ENCODE measurements at regions not wholly inside any gene's neighbourhood (a gene's known extent, or its start where the extent isn't known, plus 50 kb on each side); places are given as distances from the start of the nearest gene placed in this dataset.

DNA sequence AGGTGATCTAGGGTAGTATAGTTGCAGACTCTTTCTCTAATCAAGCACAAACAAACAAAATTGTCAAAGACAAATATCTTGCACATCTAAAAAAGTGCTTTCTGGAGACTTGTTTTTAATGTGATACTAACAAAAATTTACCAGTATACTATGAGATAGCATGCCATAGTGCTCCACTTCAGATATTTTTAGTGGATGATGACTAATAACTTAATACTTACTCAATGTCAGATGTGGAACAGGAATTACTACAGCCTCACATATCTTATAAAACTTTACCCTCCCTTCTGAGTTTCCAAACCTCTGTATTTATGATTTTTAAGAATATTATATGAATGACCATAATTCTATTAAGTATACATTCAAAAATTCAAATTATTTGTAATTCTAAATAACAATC, 1162.0 kb upstream of the SLC39A10 start:
- CTCF ChIA-PET = no interaction called here
- no peak overlapping the region for H3K4me3 ChIP-seq (ENCODE audit: low read depth, low read length)
- no peaks in the 10 kb centered on the region for H3K36me3 ChIP-seq (ENCODE audit: control insufficient read depth, insufficient read depth, low read length)
- TF ChIP-seq, protein P1, sequence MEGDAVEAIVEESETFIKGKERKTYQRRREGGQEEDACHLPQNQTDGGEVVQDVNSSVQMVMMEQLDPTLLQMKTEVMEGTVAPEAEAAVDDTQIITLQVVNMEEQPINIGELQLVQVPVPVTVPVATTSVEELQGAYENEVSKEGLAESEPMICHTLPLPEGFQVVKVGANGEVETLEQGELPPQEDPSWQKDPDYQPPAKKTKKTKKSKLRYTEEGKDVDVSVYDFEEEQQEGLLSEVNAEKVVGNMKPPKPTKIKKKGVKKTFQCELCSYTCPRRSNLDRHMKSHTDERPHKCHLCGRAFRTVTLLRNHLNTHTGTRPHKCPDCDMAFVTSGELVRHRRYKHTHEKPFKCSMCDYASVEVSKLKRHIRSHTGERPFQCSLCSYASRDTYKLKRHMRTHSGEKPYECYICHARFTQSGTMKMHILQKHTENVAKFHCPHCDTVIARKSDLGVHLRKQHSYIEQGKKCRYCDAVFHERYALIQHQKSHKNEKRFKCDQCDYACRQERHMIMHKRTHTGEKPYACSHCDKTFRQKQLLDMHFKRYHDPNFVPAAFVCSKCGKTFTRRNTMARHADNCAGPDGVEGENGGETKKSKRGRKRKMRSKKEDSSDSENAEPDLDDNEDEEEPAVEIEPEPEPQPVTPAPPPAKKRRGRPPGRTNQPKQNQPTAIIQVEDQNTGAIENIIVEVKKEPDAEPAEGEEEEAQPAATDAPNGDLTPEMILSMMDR (IDR thresholded peaks at IDR 0.05; ENCODE audit: insufficient read depth in 1 of 2, low read depth in 1 of 2, low read length in 1 of 2, severe bottlenecking in 1 of 2, unreplicated experiment in 1 of 2) = no peak
- H3K27me3 Mint-ChIP-seq (ENCODE audit: insufficient read depth, unreplicated experiment) = no peaks in the 10 kb centered on the region
- H3K4me1 Mint-ChIP-seq (ENCODE audit: low read depth, unreplicated experiment) = no peaks in the 10 kb centered on the region
- BruUV-seq (replicated peaks) = no TSS peak
- POLR2A ChIA-PET = no interaction called here
- H3K36me3 Mint-ChIP-seq (ENCODE audit: insufficient read depth, unreplicated experiment) = no peaks in the 10 kb centered on the region
- no peaks in the 10 kb centered on the region for H3K27me3 ChIP-seq (replicated peaks; ENCODE audit: control insufficient read depth, insufficient read depth, low read length)
- H3K4me3 Mint-ChIP-seq (ENCODE audit: unreplicated experiment) = no peak overlapping the region
- H3K9me3 Mint-ChIP-seq (ENCODE audit: unreplicated experiment) = no peaks in the 10 kb centered on the region
- no peaks in the 10 kb centered on the region for H3K4me1 ChIP-seq
- no peak for DNase-seq
- H3K27ac Mint-ChIP-seq (ENCODE audit: unreplicated experiment) = no peak overlapping the region
- H3K9me3 ChIP-seq = no peaks in the 10 kb centered on the region
- intact Hi-C loops (cut with micrococcal nuclease; ENCODE audit: unreplicated experiment) = no loop called here

DNA sequence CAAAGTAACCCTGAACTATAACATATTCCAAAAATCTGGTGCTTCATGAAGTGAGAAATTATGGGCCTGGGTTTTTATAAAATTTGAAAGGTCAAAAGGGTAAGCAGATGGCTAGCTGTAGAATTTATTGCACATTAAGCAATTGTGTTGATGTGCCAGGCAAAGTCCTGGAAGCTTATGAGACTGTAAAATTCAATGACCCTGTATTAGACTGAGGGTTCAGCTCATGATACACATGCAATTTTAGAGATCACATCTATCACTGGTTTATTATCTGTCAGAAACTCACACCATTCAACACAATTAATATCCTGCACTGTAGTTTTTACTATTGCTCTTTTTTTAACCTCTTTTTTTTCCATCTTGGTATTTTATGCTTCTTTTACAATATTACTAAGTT, 1162.6 kb upstream of the SLC39A10 start:
- H3K9me3 Mint-ChIP-seq (ENCODE audit: unreplicated experiment) = no peaks in the 10 kb centered on the region
- CTCF ChIA-PET = no interaction called here
- no peak overlapping the region for H3K27ac Mint-ChIP-seq (ENCODE audit: unreplicated experiment)

DNA sequence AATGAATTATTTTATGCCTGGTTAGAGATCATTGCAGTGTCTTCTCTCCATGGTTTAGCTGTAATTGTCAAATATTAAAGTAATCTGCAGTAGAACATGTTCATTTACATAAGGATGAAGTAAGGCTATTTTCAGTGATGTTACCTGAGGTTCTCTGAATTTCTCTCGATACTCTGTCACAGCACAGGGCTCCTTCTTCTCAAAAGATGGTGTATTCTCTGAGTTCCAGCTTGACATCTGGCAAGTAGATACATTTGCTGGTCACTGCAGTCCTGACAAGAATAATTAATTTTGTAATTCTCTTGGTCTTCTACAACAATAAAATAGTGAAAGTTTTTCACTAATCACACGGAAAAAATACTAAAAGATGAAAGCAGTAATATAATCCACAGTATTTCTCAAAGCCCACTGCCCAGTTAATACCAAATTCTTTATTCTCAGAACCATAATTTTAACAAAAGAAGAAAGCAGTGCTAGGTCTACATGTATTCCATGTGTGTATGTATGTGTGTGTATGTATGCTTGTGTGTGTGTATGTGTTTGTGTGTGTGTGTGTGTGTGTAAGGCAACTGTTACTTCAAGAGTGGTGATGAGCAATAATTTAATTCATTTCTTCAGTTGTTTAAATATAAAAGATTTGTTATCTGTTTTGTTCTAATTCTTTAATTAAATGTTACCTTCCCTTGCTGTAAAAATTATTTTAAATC, 1165.5 kb upstream of the SLC39A10 start:
- TF ChIP-seq, protein P1 (IDR thresholded peaks at IDR 0.05; ENCODE audit: insufficient read depth in 1 of 2, low read depth in 1 of 2, low read length in 1 of 2, severe bottlenecking in 1 of 2, unreplicated experiment in 1 of 2) = no peak
- Mint-ChIP-seq H3K4me3 (ENCODE audit: unreplicated experiment) (no peak overlapping the region), H3K27me3 (ENCODE audit: insufficient read depth, unreplicated experiment) (no peaks in the 10 kb centered on the region), H3K9me3 (ENCODE audit: unreplicated experiment) (no peaks in the 10 kb centered on the region), H3K36me3 (ENCODE audit: insufficient read depth, unreplicated experiment) (no peaks in the 10 kb centered on the region), H3K4me1 (ENCODE audit: low read depth, unreplicated experiment) (no peaks in the 10 kb centered on the region), H3K27ac (ENCODE audit: unreplicated experiment) (no peak overlapping the region)
- Histone ChIP-seq H3K4me1 (no peaks in the 10 kb centered on the region), H3K36me3 (ENCODE audit: control insufficient read depth, insufficient read depth, low read length) (no peaks in the 10 kb centered on the region), H3K27me3 (replicated peaks; ENCODE audit: control insufficient read depth, insufficient read depth, low read length) (no peaks in the 10 kb centered on the region), H3K4me3 (ENCODE audit: low read depth, low read length) (no peak overlapping the region), H3K9me3 (no peaks in the 10 kb centered on the region)
- BruUV-seq (replicated peaks) = no TSS peak
- ChIA-PET POLR2A (no interaction called here), CTCF (no interaction called here)
- intact Hi-C loops (cut with micrococcal nuclease; ENCODE audit: unreplicated experiment) = no loop called here
- no peak for DNase-seq

More for the DNA sequence above, 1162.6 kb upstream of the SLC39A10 start:
- TF ChIP-seq, protein P1 (IDR thresholded peaks at IDR 0.05; ENCODE audit: insufficient read depth in 1 of 2, low read depth in 1 of 2, low read length in 1 of 2, severe bottlenecking in 1 of 2, unreplicated experiment in 1 of 2) = no peak
- intact Hi-C loops (cut with micrococcal nuclease; ENCODE audit: unreplicated experiment) = no loop called here
- H3K36me3 ChIP-seq (ENCODE audit: control insufficient read depth, insufficient read depth, low read length) = no peaks in the 10 kb centered on the region
- H3K36me3 Mint-ChIP-seq (ENCODE audit: insufficient read depth, unreplicated experiment) = no peaks in the 10 kb centered on the region
- H3K4me1 Mint-ChIP-seq (ENCODE audit: low read depth, unreplicated experiment) = no peaks in the 10 kb centered on the region
- H3K4me1 ChIP-seq = no peaks in the 10 kb centered on the region
- no peak for DNase-seq
- H3K4me3 ChIP-seq (ENCODE audit: low read depth, low read length) = no peak overlapping the region
- no peak overlapping the region for H3K4me3 Mint-ChIP-seq (ENCODE audit: unreplicated experiment)
- H3K9me3 ChIP-seq = no peaks in the 10 kb centered on the region
- no TSS peak for BruUV-seq (replicated peaks)
- no peaks in the 10 kb centered on the region for H3K27me3 Mint-ChIP-seq (ENCODE audit: insufficient read depth, unreplicated experiment)
- POLR2A ChIA-PET = no interaction called here
- H3K27me3 ChIP-seq (replicated peaks; ENCODE audit: control insufficient read depth, insufficient read depth, low read length) = no peaks in the 10 kb centered on the region
